Femur (tissue), 1 donor: ENCODE measurements at regions not wholly inside any gene's neighbourhood (a gene's known extent, or its start where the extent isn't known, plus 50 kb on each side); places are given as distances from the start of the nearest gene placed in this dataset.
"Not testable (repeated sequence)": the region's sequence is repeated elsewhere in the genome, so short reads cannot be mapped to it uniquely, and the experiment has no call there.

Experiments
- DNase-seq: peaks from one replicate; pipeline ENCODE4 v3.0.0-alpha.2; 2017

- no peak for DNase-seq
These were observed 185.0 kb upstream of the ELAC2 start for GRCh38 chr17:13202835-13203234.

GRCh38 chr17:13200671-13201070 lies 182.8 kb upstream of the ELAC2 start:
- peak; percentile 20 for DNase-seq

GRCh38 chr17:13199425-13199824 lies 181.6 kb upstream of the ELAC2 start:
- DNase-seq: no peak

- DNase-seq: no peak
These were observed 179.8 kb upstream of the ELAC2 start for GRCh38 chr17:13197586-13197985.

- DNase-seq: no peak
These were observed 177.1 kb upstream of the ELAC2 start for GRCh38 chr17:13194887-13195286.

GRCh38 chr17:13182854-13183253 lies 165.0 kb upstream of the ELAC2 start:
- no peak for DNase-seq

- DNase-seq: no peak
These were observed 164.6 kb upstream of the ELAC2 start for GRCh38 chr17:13182450-13182849.

- DNase-seq: no peak
These were observed 163.9 kb upstream of the ELAC2 start for GRCh38 chr17:13181683-13182082.

- DNase-seq: no peak
These were observed 158.6 kb upstream of the ELAC2 start for GRCh38 chr17:13176436-13176835.

GRCh38 chr17:13171790-13172189 lies 154.0 kb upstream of the ELAC2 start:
- no peak for DNase-seq

GRCh38 chr17:13162361-13162760 lies 144.5 kb upstream of the ELAC2 start:
- no peak for DNase-seq

- DNase-seq: no peak
These were observed 143.0 kb upstream of the ELAC2 start for GRCh38 chr17:13160790-13161189.

GRCh38 chr17:13160296-13160695 lies 142.5 kb upstream of the ELAC2 start:
- no peak for DNase-seq

GRCh38 chr17:13158494-13159240 lies 140.8 kb upstream of the ELAC2 start:
- no peak for DNase-seq

GRCh38 chr17:13157656-13158055 lies 139.8 kb upstream of the ELAC2 start:
- DNase-seq: no peak

- DNase-seq: no peak
These were observed 137.1 kb upstream of the ELAC2 start for GRCh38 chr17:13154930-13155329.

GRCh38 chr17:13154398-13154797 lies 136.6 kb upstream of the ELAC2 start:
- DNase-seq: no peak

GRCh38 chr17:13153036-13153435 lies 135.2 kb upstream of the ELAC2 start:
- no peak for DNase-seq

- DNase-seq: no peak
These were observed 134.7 kb upstream of the ELAC2 start for GRCh38 chr17:13152501-13152900.

GRCh38 chr17:13150738-13151137 lies 132.9 kb upstream of the ELAC2 start:
- DNase-seq: not testable (repeated sequence)

- DNase-seq: no peak
These were observed 125.2 kb upstream of the ELAC2 start for GRCh38 chr17:13143001-13143400.

- DNase-seq: no peak
These were observed 122.9 kb upstream of the ELAC2 start for GRCh38 chr17:13140750-13141149.

- DNase-seq: no peak
These were observed 117.7 kb upstream of the ELAC2 start for GRCh38 chr17:13135506-13135905.

- no peak for DNase-seq
These were observed 116.2 kb upstream of the ELAC2 start for GRCh38 chr17:13134076-13134475.

GRCh38 chr17:13131225-13131624 lies 113.4 kb upstream of the ELAC2 start:
- no peak for DNase-seq
